ENCODE measurements at regions not wholly inside any gene's neighbourhood (a gene's known extent, or its start where the extent isn't known, plus 50 kb on each side); places are given as distances from the start of the nearest gene placed in this dataset.

DNA sequence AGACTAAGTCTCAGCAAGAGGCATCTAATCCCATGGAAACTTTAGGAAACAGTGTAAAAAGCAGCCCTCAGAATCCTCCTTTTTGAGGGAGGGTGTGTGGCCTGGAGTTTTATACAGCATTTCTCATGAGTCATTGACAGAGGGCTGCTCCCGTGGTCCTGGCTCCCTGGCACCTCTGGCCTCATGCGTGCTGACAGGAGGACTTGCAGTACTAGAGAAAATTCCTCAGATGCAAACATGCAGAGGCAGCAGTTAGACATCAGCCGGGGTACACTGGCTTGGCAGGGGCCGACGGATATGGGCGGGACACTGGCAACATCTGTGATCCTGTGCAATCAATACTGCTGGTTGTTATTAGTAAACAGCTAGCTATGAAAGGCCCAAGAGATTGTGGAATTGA is 925.1 kb upstream of the CELF2 start:
- no peaks in the 10 kb centered on the region for H3K36me3 ChIP-seq
- no peak for DNase-seq (ENCODE audit: extremely low spot score in 2 of 2)
- H3K27ac ChIP-seq: no peak overlapping the region
- no peaks in the 10 kb centered on the region for H3K9me3 ChIP-seq
- no peaks in the 10 kb centered on the region for H3K4me1 ChIP-seq
- intact Hi-C loops (cut with DNase I): no loop called here
- no peak overlapping the region for H3K4me3 ChIP-seq
- H3K27me3 ChIP-seq: no peaks in the 10 kb centered on the region
- TF ChIP-seq POLR2AphosphoS5 (IDR thresholded peaks at IDR 0.05; ENCODE audit: insufficient read depth in 1 of 2, low read depth in 1 of 2): no peak
- TF ChIP-seq, protein P1, sequence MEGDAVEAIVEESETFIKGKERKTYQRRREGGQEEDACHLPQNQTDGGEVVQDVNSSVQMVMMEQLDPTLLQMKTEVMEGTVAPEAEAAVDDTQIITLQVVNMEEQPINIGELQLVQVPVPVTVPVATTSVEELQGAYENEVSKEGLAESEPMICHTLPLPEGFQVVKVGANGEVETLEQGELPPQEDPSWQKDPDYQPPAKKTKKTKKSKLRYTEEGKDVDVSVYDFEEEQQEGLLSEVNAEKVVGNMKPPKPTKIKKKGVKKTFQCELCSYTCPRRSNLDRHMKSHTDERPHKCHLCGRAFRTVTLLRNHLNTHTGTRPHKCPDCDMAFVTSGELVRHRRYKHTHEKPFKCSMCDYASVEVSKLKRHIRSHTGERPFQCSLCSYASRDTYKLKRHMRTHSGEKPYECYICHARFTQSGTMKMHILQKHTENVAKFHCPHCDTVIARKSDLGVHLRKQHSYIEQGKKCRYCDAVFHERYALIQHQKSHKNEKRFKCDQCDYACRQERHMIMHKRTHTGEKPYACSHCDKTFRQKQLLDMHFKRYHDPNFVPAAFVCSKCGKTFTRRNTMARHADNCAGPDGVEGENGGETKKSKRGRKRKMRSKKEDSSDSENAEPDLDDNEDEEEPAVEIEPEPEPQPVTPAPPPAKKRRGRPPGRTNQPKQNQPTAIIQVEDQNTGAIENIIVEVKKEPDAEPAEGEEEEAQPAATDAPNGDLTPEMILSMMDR (IDR thresholded peaks at IDR 0.05): no peak
- TF ChIP-seq POLR2A (IDR thresholded peaks at IDR 0.05): no peak

DNA sequence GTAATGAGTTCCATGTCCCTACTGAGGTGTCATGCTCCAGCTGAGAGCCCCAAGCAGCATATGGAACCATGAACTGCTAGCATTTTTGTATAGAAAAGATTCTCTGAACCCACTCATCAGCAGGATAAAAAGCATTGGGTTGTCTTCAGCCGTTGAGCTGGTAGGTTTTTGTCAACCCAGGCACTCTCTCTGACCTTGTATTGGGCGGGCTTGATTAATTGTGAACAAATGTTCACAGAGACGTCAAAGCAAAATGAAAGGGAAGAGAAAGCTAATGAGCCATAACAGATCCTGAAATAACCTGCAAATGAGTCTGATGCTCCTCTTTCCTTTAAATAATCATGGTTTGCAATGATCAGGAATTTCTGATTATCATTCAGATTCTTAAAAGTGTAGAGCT is 924.7 kb upstream of the CELF2 start:
- no peak overlapping the region for H3K27ac ChIP-seq
- no peak for DNase-seq (ENCODE audit: extremely low spot score in 2 of 2)
- H3K4me3 ChIP-seq: no peak overlapping the region
- H3K4me1 ChIP-seq: no peaks in the 10 kb centered on the region
- no peaks in the 10 kb centered on the region for H3K27me3 ChIP-seq
- no peaks in the 10 kb centered on the region for H3K36me3 ChIP-seq
- TF ChIP-seq POLR2A (IDR thresholded peaks at IDR 0.05) (no peak), POLR2AphosphoS5 (IDR thresholded peaks at IDR 0.05; ENCODE audit: insufficient read depth in 1 of 2, low read depth in 1 of 2) (no peak)
- TF ChIP-seq, protein P1 (IDR thresholded peaks at IDR 0.05): no peak
- intact Hi-C loops (cut with DNase I): no loop called here
- no peaks in the 10 kb centered on the region for H3K9me3 ChIP-seq

DNA sequence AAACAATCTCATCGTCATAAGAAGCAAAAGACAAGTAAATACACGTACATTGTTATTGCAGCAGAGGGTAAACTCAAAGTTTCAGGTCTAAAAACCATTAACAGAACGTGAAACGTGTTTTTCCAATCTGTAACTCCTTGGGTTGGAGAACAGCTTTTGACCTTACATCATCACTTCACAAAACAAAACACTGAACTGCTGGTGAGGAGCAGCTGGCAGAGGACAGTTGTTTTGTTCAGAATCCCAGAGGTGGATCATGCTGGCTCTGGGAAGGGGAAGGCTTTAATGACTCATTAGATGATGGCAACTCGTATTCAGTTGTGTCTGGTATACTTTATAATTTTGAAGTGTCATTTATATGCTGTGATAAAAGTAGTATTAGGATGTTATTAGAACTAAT is 923.0 kb upstream of the CELF2 start:
- H3K4me1 ChIP-seq: no peaks in the 10 kb centered on the region
- no peak overlapping the region for H3K4me3 ChIP-seq
- DNase-seq (ENCODE audit: extremely low spot score in 2 of 2): no peak
- H3K9me3 ChIP-seq: no peaks in the 10 kb centered on the region
- no peaks in the 10 kb centered on the region for H3K36me3 ChIP-seq
- H3K27ac ChIP-seq: no peak overlapping the region
- intact Hi-C loops (cut with DNase I): no loop called here
- no peaks in the 10 kb centered on the region for H3K27me3 ChIP-seq
- TF ChIP-seq POLR2A (IDR thresholded peaks at IDR 0.05): no peak
- no peak for TF ChIP-seq POLR2AphosphoS5 (IDR thresholded peaks at IDR 0.05; ENCODE audit: insufficient read depth in 1 of 2, low read depth in 1 of 2)
- TF ChIP-seq, protein P1 (IDR thresholded peaks at IDR 0.05): no peak

DNA sequence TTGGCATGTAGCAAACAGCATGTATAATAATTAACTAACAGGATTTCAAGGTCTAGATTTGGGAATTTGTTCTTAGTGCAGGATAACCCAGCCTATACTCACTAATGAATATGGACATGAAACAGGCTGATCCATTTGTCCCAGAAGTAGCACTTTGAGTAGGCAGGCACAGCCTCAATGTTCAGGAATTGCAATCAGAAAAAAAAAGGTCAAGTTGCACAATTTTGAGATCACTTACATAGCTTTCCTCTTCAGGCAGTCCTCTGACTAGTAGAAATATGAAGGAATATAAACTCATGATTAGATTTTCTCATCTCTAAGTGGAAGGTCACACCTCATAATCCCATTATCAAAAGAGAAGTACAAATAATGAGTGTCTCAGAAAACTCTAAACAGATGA is 921.4 kb upstream of the CELF2 start:
- no peak for TF ChIP-seq POLR2AphosphoS5 (IDR thresholded peaks at IDR 0.05; ENCODE audit: insufficient read depth in 1 of 2, low read depth in 1 of 2)
- TF ChIP-seq POLR2A (IDR thresholded peaks at IDR 0.05): no peak
- TF ChIP-seq, protein P1 (IDR thresholded peaks at IDR 0.05): no peak
- Histone ChIP-seq H3K4me3 (no peak overlapping the region), H3K4me1 (no peaks in the 10 kb centered on the region), H3K36me3 (no peaks in the 10 kb centered on the region), H3K27me3 (no peaks in the 10 kb centered on the region), H3K9me3 (no peaks in the 10 kb centered on the region), H3K27ac (no peak overlapping the region)
- intact Hi-C loops (cut with DNase I): no loop called here
- no peak for DNase-seq (ENCODE audit: extremely low spot score in 2 of 2)

DNA sequence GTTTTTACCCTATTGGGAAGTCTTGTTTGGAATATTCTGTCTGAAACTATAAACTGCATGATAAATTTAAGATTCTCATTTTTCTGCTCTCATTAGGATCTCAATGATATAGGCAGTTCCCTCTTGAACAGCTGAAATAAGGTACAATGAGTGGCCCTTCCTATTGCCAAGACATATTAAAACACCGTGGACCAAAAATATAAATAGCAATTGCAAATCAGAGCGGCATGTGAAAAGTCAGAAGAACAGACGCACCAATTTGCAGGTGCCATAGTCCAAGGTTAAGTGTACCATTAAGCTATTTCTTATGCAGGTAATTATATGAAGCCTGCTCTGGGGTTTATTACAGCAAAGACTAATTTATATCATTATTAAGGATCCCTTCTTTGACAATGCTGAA is 920.8 kb upstream of the CELF2 start:
- H3K27ac ChIP-seq: no peak overlapping the region
- H3K4me1 ChIP-seq: no peaks in the 10 kb centered on the region
- H3K36me3 ChIP-seq: no peaks in the 10 kb centered on the region
- DNase-seq (ENCODE audit: extremely low spot score in 2 of 2): no peak
- TF ChIP-seq POLR2AphosphoS5 (IDR thresholded peaks at IDR 0.05; ENCODE audit: insufficient read depth in 1 of 2, low read depth in 1 of 2): no peak
- TF ChIP-seq, protein P1 (IDR thresholded peaks at IDR 0.05): no peak
- TF ChIP-seq POLR2A (IDR thresholded peaks at IDR 0.05): no peak
- intact Hi-C loops (cut with DNase I): no loop called here
- no peaks in the 10 kb centered on the region for H3K27me3 ChIP-seq
- no peaks in the 10 kb centered on the region for H3K9me3 ChIP-seq
- no peak overlapping the region for H3K4me3 ChIP-seq
